ENCODE measurements at regions not wholly inside any gene's neighbourhood (a gene's known extent, or its start where the extent isn't known, plus 50 kb on each side); places are given as distances from the start of the nearest gene placed in this dataset.
"Not testable (repeated sequence)": the region's sequence is repeated elsewhere in the genome, so short reads cannot be mapped to it uniquely, and the experiment has no call there.

DNA sequence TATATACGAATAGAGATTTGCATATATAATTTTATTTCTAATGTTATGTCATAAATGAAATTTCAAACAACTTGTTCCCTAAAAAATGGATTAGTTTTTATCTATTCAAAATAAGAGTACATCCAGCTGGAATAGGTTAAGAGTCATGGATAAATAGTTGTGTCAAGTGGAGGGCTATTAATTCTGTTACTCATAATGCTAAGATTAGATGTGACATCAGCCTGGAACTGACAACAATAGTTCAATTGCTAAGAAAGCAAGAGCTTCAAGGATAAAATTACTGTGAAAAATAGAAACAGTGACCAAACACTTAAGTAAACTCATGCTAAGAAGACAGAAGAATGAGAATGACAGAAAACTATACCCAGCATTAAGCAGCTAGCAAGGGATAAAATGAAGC, 92.2 kb upstream of the CDH9 start:
- Histone ChIP-seq H3K36me3 (no peaks in the 10 kb centered on the region), H3K9me3 (ENCODE audit: low read depth) (no peaks in the 10 kb centered on the region), H3K4me1 (ENCODE audit: low read depth) (no peaks in the 10 kb centered on the region), H3K27me3 (no peaks in the 10 kb centered on the region), H3K4me3 (no peak overlapping the region), H3K27ac (no peak overlapping the region)
- no peak for TF ChIP-seq CTCF (IDR thresholded peaks at IDR 0.05; ENCODE audit: low read depth, low read length)
- peak in 1 of 2 donors; percentile 13 for DNase-seq (ENCODE audit: low read depth in 1 of 2, low spot score in 1 of 2)

DNA sequence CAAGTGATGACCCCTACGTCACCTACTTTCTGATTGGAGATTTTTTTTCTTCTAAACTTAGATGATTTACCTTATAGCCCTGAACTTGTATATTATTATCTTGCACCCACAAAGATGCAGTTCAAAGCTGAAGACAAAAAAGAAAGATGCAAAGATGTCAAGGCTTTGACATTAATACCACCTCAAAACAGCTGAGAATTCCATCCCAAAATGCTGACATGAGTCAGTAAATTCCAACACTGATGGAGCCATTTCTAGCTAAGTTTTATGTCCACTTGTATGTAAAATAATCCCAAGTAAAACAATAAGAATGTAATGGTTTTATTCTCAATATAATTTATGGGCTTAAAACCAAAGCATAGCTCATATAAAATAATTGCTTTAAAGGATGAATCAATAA, 91.5 kb upstream of the CDH9 start:
- Histone ChIP-seq H3K36me3 (no peaks in the 10 kb centered on the region), H3K27ac (no peak overlapping the region)
- no peak for DNase-seq (ENCODE audit: low read depth in 1 of 2, low spot score in 1 of 2)

GRCh38 chr5:27125856-27126255, 87.5 kb upstream of the CDH9 start:
- Histone ChIP-seq H3K4me1 (ENCODE audit: low read depth) (no peaks in the 10 kb centered on the region), H3K36me3 (no peaks in the 10 kb centered on the region), H3K27me3 (no peaks in the 10 kb centered on the region), H3K27ac (no peak overlapping the region), H3K4me3 (no peak overlapping the region), H3K9me3 (ENCODE audit: low read depth) (no peaks in the 10 kb centered on the region)
- no peak for TF ChIP-seq CTCF (IDR thresholded peaks at IDR 0.05; ENCODE audit: low read depth, low read length)
- peak; percentile 3 to 76 for DNase-seq (ENCODE audit: low read depth in 1 of 2, low spot score in 1 of 2)

More for the DNA sequence above, 91.5 kb upstream of the CDH9 start:
- Histone ChIP-seq H3K27me3 (no peaks in the 10 kb centered on the region), H3K4me3 (no peak overlapping the region), H3K9me3 (ENCODE audit: low read depth) (no peaks in the 10 kb centered on the region), H3K4me1 (ENCODE audit: low read depth) (no peaks in the 10 kb centered on the region)
- no peak for TF ChIP-seq CTCF (IDR thresholded peaks at IDR 0.05; ENCODE audit: low read depth, low read length)

GRCh38 chr5:27124590-27124989, 86.2 kb upstream of the CDH9 start:
- peak; percentile 69 for TF ChIP-seq CTCF (IDR thresholded peaks at IDR 0.05; ENCODE audit: low read depth, low read length)
- Histone ChIP-seq H3K36me3 (no peaks in the 10 kb centered on the region), H3K4me1 (ENCODE audit: low read depth) (no peaks in the 10 kb centered on the region), H3K27me3 (no peaks in the 10 kb centered on the region), H3K27ac (no peak overlapping the region), H3K4me3 (no peak overlapping the region), H3K9me3 (ENCODE audit: low read depth) (no peaks in the 10 kb centered on the region)
- DNase-seq (ENCODE audit: low read depth in 1 of 2, low spot score in 1 of 2), result peak; percentile 53 to 66

GRCh38 chr5:27119736-27120321, 81.4 kb upstream of the CDH9 start:
- H3K36me3 ChIP-seq; H3K9me3 ChIP-seq (ENCODE audit: low read depth); H3K4me1 ChIP-seq (ENCODE audit: low read depth); H3K27ac ChIP-seq; DNase-seq (ENCODE audit: low read depth in 1 of 2, low spot score in 1 of 2); H3K27me3 ChIP-seq; H3K4me3 ChIP-seq: not testable (repeated sequence)

- H3K4me3 ChIP-seq, result no peak overlapping the region
- DNase-seq (ENCODE audit: low read depth in 1 of 2, low spot score in 1 of 2), result no peak
- TF ChIP-seq CTCF (IDR thresholded peaks at IDR 0.05; ENCODE audit: low read depth, low read length), result no peak
- no peaks in the 10 kb centered on the region for H3K36me3 ChIP-seq
- no peaks in the 10 kb centered on the region for H3K27me3 ChIP-seq
- no peak overlapping the region for H3K27ac ChIP-seq
- no peaks in the 10 kb centered on the region for H3K4me1 ChIP-seq (ENCODE audit: low read depth)
- H3K9me3 ChIP-seq (ENCODE audit: low read depth), result no peaks in the 10 kb centered on the region
These were observed 65.1 kb upstream of the CDH9 start for GRCh38 chr5:27103486-27103885.

- H3K27me3 ChIP-seq; H3K4me1 ChIP-seq (ENCODE audit: low read depth); H3K4me3 ChIP-seq; H3K9me3 ChIP-seq (ENCODE audit: low read depth); DNase-seq (ENCODE audit: low read depth in 1 of 2, low spot score in 1 of 2); H3K36me3 ChIP-seq; H3K27ac ChIP-seq: not testable (repeated sequence)
These were observed 57.4 kb upstream of the CDH9 start for GRCh38 chr5:27095761-27096160.

All from cardiac muscle cell (in vitro differentiated cells and primary cell).